MCF 10A (cell line): ENCODE measurements at regions not wholly inside any gene's neighbourhood (a gene's known extent, or its start where the extent isn't known, plus 50 kb on each side); places are given as distances from the start of the nearest gene placed in this dataset.
A peak's percentile ranks its signal among the peaks of the same experiment; 100 is the strongest.

Experiments used
- BruUV-seq: library from RNA; stranded (reverse); fragments of 400-500 nt; replicated peaks from 2 replicates; lab custom pipeline; 2021; lab: Mats Ljungman, UMichigan
- CTCF ChIA-PET: fragments of 300-600 bp; sonication (Branson Sonifier 250); formaldehyde crosslinking; extraction: SDS; loops from one replicate; lab custom pipeline; 2021; ENCODE audit warnings: antibody characterized with exemption, inconsistent platforms; lab: Yijun Ruan, JAX
- POLR2A ChIA-PET: fragments of 300-600, 350-650 bp; sonication (Branson Sonifier 250); formaldehyde crosslinking; extraction: SDS; loops from one replicate; lab custom pipeline; 2020; ENCODE audit warnings: antibody characterized with exemption, inconsistent platforms; lab: Yijun Ruan, JAX
- DNase-seq: peaks from one replicate; pipeline ENCODE4 v3.0.0-alpha.2; 2018; ENCODE audit not compliant: unreplicated experiment
- H3K27ac Mint-ChIP-seq: one replicate; pipeline ENCODE4 v1.8.0; 2022; ENCODE audit warnings: mild to moderate bottlenecking, low read depth, mixed read lengths; ENCODE audit not compliant: unreplicated experiment
- H3K27me3 Mint-ChIP-seq: one replicate; pipeline ENCODE4 v1.8.0; 2022; ENCODE audit warnings: mixed read lengths; ENCODE audit not compliant: insufficient read depth, unreplicated experiment
- H3K36me3 Mint-ChIP-seq: one replicate; pipeline ENCODE4 v1.8.0; 2022; ENCODE audit warnings: mild to moderate bottlenecking, moderate library complexity, mixed read lengths; ENCODE audit not compliant: insufficient read depth, unreplicated experiment
- H3K4me1 Mint-ChIP-seq: one replicate; pipeline ENCODE4 v1.8.0; 2022; ENCODE audit warnings: mixed read lengths; ENCODE audit not compliant: insufficient read depth, unreplicated experiment
- H3K4me3 Mint-ChIP-seq: one replicate; pipeline ENCODE4 v1.8.0; 2022; ENCODE audit warnings: mild to moderate bottlenecking, moderate library complexity, mixed read lengths; ENCODE audit not compliant: unreplicated experiment
- H3K9me3 Mint-ChIP-seq: one replicate; pipeline ENCODE4 v1.8.0; 2022; ENCODE audit warnings: mixed read lengths; ENCODE audit not compliant: unreplicated experiment
- CTCF ChIP-seq: fragments of 200-600 bp; IDR thresholded peaks from one replicate; pipeline ENCODE4 v1.8.0; 2022; ENCODE audit warnings: antibody characterized with exemption, mild to moderate bottlenecking; ENCODE audit not compliant: unreplicated experiment
- intact Hi-C: fragments of 100-400 bp; cut with micrococcal nuclease; formaldehyde crosslinking; loops from 2 replicates; pipeline ENCODE4 v1.14.1; 2022

DNA sequence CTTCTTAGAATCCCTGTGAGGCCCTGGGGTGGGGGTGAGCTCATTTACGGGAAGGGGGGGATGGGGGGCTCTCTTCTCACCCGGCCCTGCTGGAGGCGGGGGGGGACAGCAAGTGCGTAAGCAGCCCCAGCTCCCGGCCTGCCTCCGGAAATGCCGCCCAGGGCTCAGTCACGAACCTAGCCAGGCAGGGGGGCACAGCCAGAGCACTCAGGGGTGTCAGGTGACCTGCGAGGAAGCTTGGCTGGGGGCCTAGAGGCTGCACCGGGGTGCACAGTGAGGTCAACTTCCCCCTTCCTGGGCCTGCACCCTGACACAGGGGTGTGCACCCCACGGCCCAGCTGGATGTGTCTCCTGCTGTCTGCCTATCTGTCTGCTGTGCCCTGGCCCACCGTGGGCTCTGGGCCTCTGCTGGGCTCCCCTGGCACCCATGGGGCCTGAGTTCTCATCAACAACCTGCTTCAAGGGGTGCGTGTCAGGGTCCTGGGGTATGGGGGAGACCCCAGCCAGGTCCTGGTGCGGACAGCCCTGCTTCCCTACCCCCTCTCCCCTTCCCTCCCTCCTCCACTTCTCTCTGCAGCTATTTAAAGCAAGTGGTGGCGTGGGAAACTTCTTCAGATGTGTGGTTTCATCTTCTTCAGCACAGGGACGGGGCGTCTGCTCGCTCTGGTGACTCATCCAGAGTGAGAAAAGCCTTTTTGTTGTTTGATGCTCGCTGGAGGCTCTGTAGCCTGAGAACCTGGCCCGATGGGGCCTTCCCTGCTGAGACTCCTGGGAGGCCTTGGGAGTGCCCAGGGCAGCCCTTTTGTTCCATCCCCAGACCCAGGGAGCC is 92.5 kb upstream of the RUNX3 start:
- no peak overlapping the region for H3K4me3 Mint-ChIP-seq
- ChIA-PET CTCF (interaction anchor here (0.7 kb wide), 1 partner anchor 14 kb away, joined by 3 read pairs; no protein-coding TSS in a partner anchor), POLR2A (no interaction called here)
- H3K9me3 Mint-ChIP-seq = no peaks in the 10 kb centered on the region
- H3K4me1 Mint-ChIP-seq = peaks cover 7% of the 10 kb centered on the region
- no peak for TF ChIP-seq CTCF
- intact Hi-C loops = no loop called here
- H3K27ac Mint-ChIP-seq = no peak overlapping the region
- BruUV-seq = no TSS peak
- peaks cover 10% of the 10 kb centered on the region for H3K36me3 Mint-ChIP-seq
- DNase-seq = peak; percentile 96
- no peaks in the 10 kb centered on the region for H3K27me3 Mint-ChIP-seq

DNA sequence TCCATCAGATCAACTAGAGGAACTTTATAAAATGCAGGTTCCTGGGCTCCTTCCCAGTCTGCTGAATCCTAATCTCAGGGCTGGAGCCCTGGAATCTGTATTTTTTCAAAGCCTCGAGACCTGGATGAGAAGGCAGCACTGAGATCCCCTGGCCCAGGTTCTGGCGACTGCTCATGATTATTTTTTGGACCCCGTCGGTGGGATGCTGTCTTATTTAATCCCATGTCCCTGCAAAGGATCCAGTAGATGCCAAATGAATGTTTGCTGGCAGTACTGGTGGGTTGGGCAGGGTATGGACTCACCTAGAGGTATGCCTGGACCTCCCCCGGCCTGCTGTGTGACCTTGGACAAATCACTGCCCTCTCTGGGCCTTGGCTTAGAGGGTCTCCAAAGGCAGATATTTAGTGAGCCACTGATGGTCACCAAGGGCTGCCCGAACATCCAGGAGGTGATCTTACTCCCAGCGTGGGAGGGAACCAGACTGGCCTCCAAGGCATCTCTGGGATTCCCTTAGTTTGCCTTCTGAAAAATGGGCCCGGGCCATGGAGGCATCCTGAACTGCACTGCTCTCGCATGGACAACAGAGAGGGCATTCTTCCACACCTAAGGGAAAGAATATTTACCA is 91.6 kb upstream of the RUNX3 start:
- Mint-ChIP-seq H3K27me3 (no peaks in the 10 kb centered on the region), H3K4me1 (peaks cover 7% of the 10 kb centered on the region), H3K9me3 (no peaks in the 10 kb centered on the region), H3K27ac (no peak overlapping the region), H3K4me3 (no peak overlapping the region), H3K36me3 (peaks cover 10% of the 10 kb centered on the region)
- ChIA-PET CTCF (no interaction called here), POLR2A (no interaction called here)
- intact Hi-C loops = no loop called here
- BruUV-seq = no TSS peak
- no peak for TF ChIP-seq CTCF
- DNase-seq = no peak

- no peak overlapping the region for H3K27ac Mint-ChIP-seq
- TF ChIP-seq CTCF = no peak
- H3K9me3 Mint-ChIP-seq = no peaks in the 10 kb centered on the region
- peaks cover 12% of the 10 kb centered on the region for H3K36me3 Mint-ChIP-seq
- ChIA-PET CTCF (no interaction called here), POLR2A (no interaction called here)
- no peak overlapping the region for H3K4me3 Mint-ChIP-seq
- H3K4me1 Mint-ChIP-seq = peaks cover 7% of the 10 kb centered on the region
- no peak for DNase-seq
- BruUV-seq = no TSS peak
- intact Hi-C loops = no loop called here
- H3K27me3 Mint-ChIP-seq = no peaks in the 10 kb centered on the region
Observed at GRCh38 chr1:25020851-25021590, 90.9 kb upstream of the RUNX3 start.
